ENCODE measurements at regions not wholly inside any gene's neighbourhood (a gene's known extent, or its start where the extent isn't known, plus 50 kb on each side); places are given as distances from the start of the nearest gene placed in this dataset.

- no peak for DNase-seq (ENCODE audit: low spot score)
These were observed 136.2 kb upstream of the TMEM106B start for GRCh38 chr7:12074889-12075288.

- no peak for DNase-seq (ENCODE audit: low spot score)
These were observed 131.1 kb upstream of the TMEM106B start for GRCh38 chr7:12080006-12080405.

GRCh38 chr7:12085516-12085915 lies 125.6 kb upstream of the TMEM106B start:
- DNase-seq (ENCODE audit: low spot score) = no peak

GRCh38 chr7:12089951-12090756 lies 120.9 kb upstream of the TMEM106B start:
- DNase-seq (ENCODE audit: low spot score) = no peak

GRCh38 chr7:12090757-12091221 lies 120.3 kb upstream of the TMEM106B start:
- no peak for DNase-seq (ENCODE audit: low spot score)

GRCh38 chr7:12091231-12091630 lies 119.9 kb upstream of the TMEM106B start:
- DNase-seq (ENCODE audit: low spot score) = no peak

- no peak for DNase-seq (ENCODE audit: low spot score)
These were observed 118.5 kb upstream of the TMEM106B start for GRCh38 chr7:12092499-12093130.

- DNase-seq (ENCODE audit: low spot score) = no peak
These were observed 117.7 kb upstream of the TMEM106B start for GRCh38 chr7:12093365-12093764.

- DNase-seq (ENCODE audit: low spot score) = no peak
These were observed 116.7 kb upstream of the TMEM106B start for GRCh38 chr7:12094365-12094921.

- no peak for DNase-seq (ENCODE audit: low spot score)
These were observed 109.0 kb upstream of the TMEM106B start for GRCh38 chr7:12102126-12102525.

GRCh38 chr7:12102527-12102926 lies 108.6 kb upstream of the TMEM106B start:
- no peak for DNase-seq (ENCODE audit: low spot score)

- DNase-seq (ENCODE audit: low spot score) = no peak
These were observed 107.1 kb upstream of the TMEM106B start for GRCh38 chr7:12103948-12104347.

- no peak for DNase-seq (ENCODE audit: low spot score)
These were observed 103.7 kb upstream of the TMEM106B start for GRCh38 chr7:12107381-12107780.

- DNase-seq (ENCODE audit: low spot score) = no peak
These were observed 103.2 kb upstream of the TMEM106B start for GRCh38 chr7:12107841-12108254.

GRCh38 chr7:12110425-12110824 lies 100.7 kb upstream of the TMEM106B start:
- no peak for DNase-seq (ENCODE audit: low spot score)

GRCh38 chr7:12111422-12112405 lies 99.4 kb upstream of the TMEM106B start:
- peak; percentile 67 for DNase-seq (ENCODE audit: low spot score)

GRCh38 chr7:12117170-12117569 lies 93.9 kb upstream of the TMEM106B start:
- no peak for DNase-seq (ENCODE audit: low spot score)

GRCh38 chr7:12119620-12120303 lies 91.3 kb upstream of the TMEM106B start:
- DNase-seq (ENCODE audit: low spot score) = peak; percentile 43

- no peak for DNase-seq (ENCODE audit: low spot score)
These were observed 90.5 kb upstream of the TMEM106B start for GRCh38 chr7:12120632-12121031.

GRCh38 chr7:12123172-12123571 lies 87.9 kb upstream of the TMEM106B start:
- DNase-seq (ENCODE audit: low spot score) = no peak

- DNase-seq (ENCODE audit: low spot score) = no peak
These were observed 87.1 kb upstream of the TMEM106B start for GRCh38 chr7:12124028-12124427.

Measured in ecto neural progenitor cell (in vitro differentiated cells).